SK-N-SH (cell line): ENCODE measurements at regions not wholly inside any gene's neighbourhood (a gene's known extent, or its start where the extent isn't known, plus 50 kb on each side); places are given as distances from the start of the nearest gene placed in this dataset.

Experiments used
- EP300 ChIP-seq, 2 experiments: IDR thresholded peaks; 2 replicates each; pipeline versions ENCODE4 v1.4.0 to v1.6.1; 2012; ENCODE audit warnings: borderline replicate concordance in 1 of 2, low read depth in 1 of 2, low read length in 1 of 2
- RAD21 ChIP-seq: IDR thresholded peaks from 2 replicates; pipeline ENCODE4 v1.6.1; 2012; ENCODE audit warnings: mild to moderate bottlenecking, low read length
- YY1 ChIP-seq: IDR thresholded peaks from 2 replicates; pipeline ENCODE4 v1.4.0; 2012; ENCODE audit warnings: low read depth, mild to moderate bottlenecking
- TF ChIP-seq, protein P1 (sequence below): fragments of 200-600 bp; sonication (generic); IDR thresholded peaks from 2 replicates; pipeline ENCODE4 v1.6.1; 2017; ENCODE audit warnings: antibody characterized with exemption, mild to moderate bottlenecking, moderate library complexity
- TF ChIP-seq, protein P2 (sequence below): IDR thresholded peaks from 2 replicates; pipeline ENCODE4 v1.4.0; 2012; ENCODE audit warnings: low read depth

DNA sequence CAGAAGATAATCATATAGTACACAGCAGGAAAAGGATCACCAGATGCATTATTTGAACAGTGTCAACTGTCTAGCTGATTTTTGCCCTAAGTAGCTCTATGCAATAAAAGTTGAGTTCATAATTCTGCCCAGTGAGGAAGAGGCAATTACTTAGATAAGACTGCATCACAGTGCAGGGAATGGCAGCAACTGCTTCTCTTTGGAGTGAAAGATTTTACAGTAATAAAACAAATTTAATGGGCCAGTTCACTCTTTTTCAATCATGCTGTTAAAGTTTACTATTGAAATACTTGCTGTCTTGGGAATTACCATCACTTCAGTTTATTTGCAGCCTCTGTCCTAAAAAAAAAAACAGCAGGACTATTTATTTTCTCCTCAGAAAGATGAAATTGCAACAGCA lies 907.9 kb downstream of the ANKRD7 start:
- TF ChIP-seq, protein P1, sequence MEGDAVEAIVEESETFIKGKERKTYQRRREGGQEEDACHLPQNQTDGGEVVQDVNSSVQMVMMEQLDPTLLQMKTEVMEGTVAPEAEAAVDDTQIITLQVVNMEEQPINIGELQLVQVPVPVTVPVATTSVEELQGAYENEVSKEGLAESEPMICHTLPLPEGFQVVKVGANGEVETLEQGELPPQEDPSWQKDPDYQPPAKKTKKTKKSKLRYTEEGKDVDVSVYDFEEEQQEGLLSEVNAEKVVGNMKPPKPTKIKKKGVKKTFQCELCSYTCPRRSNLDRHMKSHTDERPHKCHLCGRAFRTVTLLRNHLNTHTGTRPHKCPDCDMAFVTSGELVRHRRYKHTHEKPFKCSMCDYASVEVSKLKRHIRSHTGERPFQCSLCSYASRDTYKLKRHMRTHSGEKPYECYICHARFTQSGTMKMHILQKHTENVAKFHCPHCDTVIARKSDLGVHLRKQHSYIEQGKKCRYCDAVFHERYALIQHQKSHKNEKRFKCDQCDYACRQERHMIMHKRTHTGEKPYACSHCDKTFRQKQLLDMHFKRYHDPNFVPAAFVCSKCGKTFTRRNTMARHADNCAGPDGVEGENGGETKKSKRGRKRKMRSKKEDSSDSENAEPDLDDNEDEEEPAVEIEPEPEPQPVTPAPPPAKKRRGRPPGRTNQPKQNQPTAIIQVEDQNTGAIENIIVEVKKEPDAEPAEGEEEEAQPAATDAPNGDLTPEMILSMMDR = no peak
- no peak for TF ChIP-seq YY1
- TF ChIP-seq EP300 (IDR thresholded peaks at IDR 0.05; ENCODE audit: borderline replicate concordance in 1 of 2, low read depth in 1 of 2, low read length in 1 of 2) = no peak
- no peak for TF ChIP-seq RAD21
- TF ChIP-seq, protein P2, sequence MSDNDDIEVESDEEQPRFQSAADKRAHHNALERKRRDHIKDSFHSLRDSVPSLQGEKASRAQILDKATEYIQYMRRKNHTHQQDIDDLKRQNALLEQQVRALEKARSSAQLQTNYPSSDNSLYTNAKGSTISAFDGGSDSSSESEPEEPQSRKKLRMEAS = no peak
